ENCODE measurements at regions not wholly inside any gene's neighbourhood (a gene's known extent, or its start where the extent isn't known, plus 50 kb on each side); places are given as distances from the start of the nearest gene placed in this dataset.
A peak's percentile ranks its signal among the peaks of the same experiment; 100 is the strongest.

DNA sequence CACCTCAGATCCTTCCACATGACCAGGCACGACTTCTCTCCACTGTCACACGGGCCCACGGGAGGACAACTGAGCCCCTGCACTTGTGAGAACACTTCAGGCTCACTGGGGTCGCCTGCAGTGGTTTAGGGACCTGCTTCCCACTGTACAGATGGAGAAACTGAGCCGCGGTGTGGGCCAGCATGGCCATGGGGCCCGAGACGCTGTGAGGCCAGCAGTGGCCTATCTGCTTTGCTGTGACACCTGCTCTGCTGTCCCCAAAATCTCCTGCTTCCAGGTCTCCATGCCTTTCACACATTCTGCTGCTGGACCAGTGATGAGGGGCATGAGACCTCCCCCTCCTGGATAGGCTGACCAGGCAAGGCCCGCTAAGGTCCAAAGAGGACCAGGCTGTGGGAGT lies 75.8 kb upstream of the PAX2 start:
- no peak for DNase-seq
- intact Hi-C loops (cut with DNase I): no loop called here

DNA sequence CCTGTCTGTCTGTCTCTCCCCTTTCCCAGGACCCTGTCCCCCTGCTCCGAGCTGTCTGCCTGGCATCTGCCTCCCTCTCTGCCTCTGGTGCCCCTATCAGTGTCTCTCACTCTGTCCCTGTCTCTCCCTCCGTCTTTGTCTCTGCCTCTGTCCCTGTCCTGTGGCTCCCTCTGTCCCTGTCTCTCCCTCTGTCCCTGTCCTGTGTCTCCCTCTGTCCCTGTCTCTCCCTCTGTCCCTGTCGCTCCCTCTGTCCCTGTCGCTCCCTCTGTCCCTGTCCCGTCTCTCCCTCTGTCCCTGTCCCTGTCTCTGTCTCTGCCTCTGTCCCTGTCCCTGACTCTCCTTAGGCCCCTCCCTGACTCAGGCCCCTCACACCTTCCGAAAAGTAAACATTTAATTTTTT lies 75.0 kb upstream of the PAX2 start:
- H3K27me3 ChIP-seq (ENCODE audit: control insufficient read depth in 1 of 2, insufficient read depth in 2 of 2, low read length in 1 of 2): no peaks in the 10 kb centered on the region
- H3K27ac ChIP-seq (ENCODE audit: low read depth in 1 of 2, low read length in 2 of 2): no peak overlapping the region
- H3K4me1 ChIP-seq (ENCODE audit: control insufficient read depth in 1 of 2, insufficient read depth in 2 of 2, low read length in 2 of 2): no peaks in the 10 kb centered on the region
- H3K36me3 ChIP-seq (ENCODE audit: control insufficient read depth in 1 of 2, insufficient read depth in 2 of 2, low read length in 1 of 2): no peaks in the 10 kb centered on the region
- DNase-seq: no peak
- no peak for ATAC-seq (ENCODE audit: low FRiP score)
- WGBS, 2 donors: 23 to 36% methylated on average over 6 of the region's 6 CpGs
- intact Hi-C loops (cut with DNase I): no loop called here
- no peaks in the 10 kb centered on the region for H3K9me3 ChIP-seq (ENCODE audit: control insufficient read depth, low read length)
- H3K4me3 ChIP-seq (ENCODE audit: low read length in 2 of 2): no peak overlapping the region

More for the DNA sequence above, 75.8 kb upstream of the PAX2 start:
- Histone ChIP-seq H3K4me1 (ENCODE audit: control insufficient read depth in 1 of 2, insufficient read depth in 2 of 2, low read length in 2 of 2) (no peaks in the 10 kb centered on the region), H3K27ac (ENCODE audit: low read depth in 1 of 2, low read length in 2 of 2) (no peak overlapping the region), H3K36me3 (ENCODE audit: control insufficient read depth in 1 of 2, insufficient read depth in 2 of 2, low read length in 1 of 2) (no peaks in the 10 kb centered on the region), H3K27me3 (ENCODE audit: control insufficient read depth in 1 of 2, insufficient read depth in 2 of 2, low read length in 1 of 2) (no peaks in the 10 kb centered on the region), H3K9me3 (ENCODE audit: control insufficient read depth, low read length) (no peaks in the 10 kb centered on the region), H3K4me3 (ENCODE audit: low read length in 2 of 2) (no peak overlapping the region)
- no peak for ATAC-seq (ENCODE audit: low FRiP score)
- WGBS, 2 donors: 53 to 59% methylated on average over 9 of the region's 9 CpGs

DNA sequence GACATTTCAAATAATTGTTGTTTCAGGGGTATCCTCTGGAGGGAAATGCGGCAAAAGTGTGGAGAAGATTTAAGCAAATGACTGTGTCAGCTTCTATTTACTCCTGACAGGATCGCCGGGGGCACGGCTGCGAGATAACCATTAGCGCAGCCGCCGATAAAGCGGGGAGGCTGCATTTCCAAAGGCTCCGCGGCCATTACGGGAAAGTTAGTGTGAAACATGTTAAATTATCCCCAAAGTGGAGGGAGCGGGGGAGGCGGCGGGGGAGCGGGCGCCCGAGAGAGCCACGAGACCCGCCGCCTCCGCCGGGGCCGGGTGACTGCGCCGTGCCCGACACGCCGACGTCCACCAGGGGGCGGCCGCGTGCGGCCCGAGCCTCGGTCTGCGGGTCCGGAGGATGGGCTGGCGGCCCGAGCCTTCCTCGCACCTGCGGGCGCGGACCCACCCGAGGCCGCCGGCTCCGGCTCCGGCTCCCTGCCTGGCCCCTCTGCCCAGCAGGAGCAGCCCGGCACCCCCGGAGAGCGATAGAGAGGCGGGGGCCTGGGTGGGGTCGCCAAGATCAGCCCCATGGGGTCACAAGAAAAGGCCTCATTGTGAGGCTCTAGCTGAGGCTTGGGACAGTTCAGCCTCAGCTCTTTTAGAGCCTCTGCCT lies 74.4 kb upstream of the PAX2 start:
- DNase-seq (peak in 1 of 2 donors; percentile 78), ATAC-seq (ENCODE audit: low FRiP score) (no peak)
- Histone ChIP-seq H3K36me3 (ENCODE audit: control insufficient read depth in 1 of 2, insufficient read depth in 2 of 2, low read length in 1 of 2) (no peaks in the 10 kb centered on the region), H3K4me1 (ENCODE audit: control insufficient read depth in 1 of 2, insufficient read depth in 2 of 2, low read length in 2 of 2) (no peaks in the 10 kb centered on the region), H3K9me3 (ENCODE audit: control insufficient read depth, low read length) (no peaks in the 10 kb centered on the region), H3K27me3 (ENCODE audit: control insufficient read depth in 1 of 2, insufficient read depth in 2 of 2, low read length in 1 of 2) (no peaks in the 10 kb centered on the region), H3K4me3 (ENCODE audit: low read length in 2 of 2) (no peak overlapping the region), H3K27ac (ENCODE audit: low read depth in 1 of 2, low read length in 2 of 2) (no peak overlapping the region)
- intact Hi-C loops (cut with DNase I): no loop called here
- 4 to 5% methylated on average over 39 to 54 of the region's 54 CpGs for WGBS, 2 donors

DNA sequence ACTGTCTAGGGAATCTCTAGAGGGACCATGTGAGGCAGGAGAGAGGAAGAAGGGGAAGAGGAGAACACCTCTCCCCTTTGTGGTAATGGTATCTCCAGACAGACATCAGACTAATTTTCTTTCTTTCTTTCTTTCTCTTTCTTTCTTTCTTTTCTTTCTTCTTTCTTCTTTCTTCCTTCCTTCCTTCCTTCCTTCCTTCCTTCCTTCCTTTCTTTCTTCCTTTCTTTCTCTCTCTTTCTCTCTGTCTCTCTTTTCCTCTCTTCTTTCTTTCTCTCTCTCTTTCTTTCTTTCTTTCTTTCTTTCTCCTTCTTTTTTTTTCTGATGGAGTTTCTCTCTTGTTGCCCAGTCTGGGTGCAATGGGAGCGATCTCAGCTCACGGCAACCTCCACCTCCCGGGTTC lies 73.2 kb upstream of the PAX2 start:
- no peak for ATAC-seq (ENCODE audit: low FRiP score)
- no peaks in the 10 kb centered on the region for H3K36me3 ChIP-seq (ENCODE audit: control insufficient read depth in 1 of 2, insufficient read depth in 2 of 2, low read length in 1 of 2)
- no peak for DNase-seq
- intact Hi-C loops (cut with DNase I): no loop called here
- no peaks in the 10 kb centered on the region for H3K27me3 ChIP-seq (ENCODE audit: control insufficient read depth in 1 of 2, insufficient read depth in 2 of 2, low read length in 1 of 2)
- no peak overlapping the region for H3K4me3 ChIP-seq (ENCODE audit: low read length in 2 of 2)
- no peaks in the 10 kb centered on the region for H3K4me1 ChIP-seq (ENCODE audit: control insufficient read depth in 1 of 2, insufficient read depth in 2 of 2, low read length in 2 of 2)
- WGBS, 2 donors: 87 to 93% methylated on average over 3 of the region's 3 CpGs
- no peak overlapping the region for H3K27ac ChIP-seq (ENCODE audit: low read depth in 1 of 2, low read length in 2 of 2)
- no peaks in the 10 kb centered on the region for H3K9me3 ChIP-seq (ENCODE audit: control insufficient read depth, low read length)

DNA sequence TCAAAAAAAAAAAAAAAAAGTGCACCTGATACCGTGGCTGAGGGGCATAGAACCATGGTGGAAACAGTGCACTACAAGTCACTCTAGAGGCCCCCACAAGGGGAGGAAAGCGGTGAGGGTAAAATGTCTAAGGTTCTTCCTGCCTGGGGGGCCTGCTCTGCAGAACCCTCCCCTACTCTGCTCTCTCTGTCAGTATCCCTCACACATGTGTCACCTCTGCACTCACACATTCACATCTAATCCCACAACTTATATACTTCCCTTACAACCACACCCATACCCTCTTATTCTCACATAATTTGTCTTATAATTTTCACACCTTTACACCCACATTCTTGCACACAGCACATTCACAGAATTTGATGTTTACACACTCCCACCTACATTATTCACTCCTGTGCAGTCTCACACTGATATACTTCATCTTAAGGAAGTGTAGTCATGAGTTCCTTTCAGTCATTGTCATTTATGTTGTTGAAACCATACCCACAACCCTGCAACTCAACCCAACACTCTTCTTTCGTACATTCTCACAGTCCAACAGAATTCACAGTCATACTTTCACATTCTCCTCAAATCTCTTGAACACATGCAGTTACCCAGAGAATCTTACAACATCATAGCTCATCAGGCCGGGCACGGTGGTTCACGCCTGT lies 68.0 kb upstream of the PAX2 start:
- Histone ChIP-seq H3K27ac (ENCODE audit: low read depth in 1 of 2, low read length in 2 of 2) (no peak overlapping the region), H3K36me3 (ENCODE audit: control insufficient read depth in 1 of 2, insufficient read depth in 2 of 2, low read length in 1 of 2) (no peaks in the 10 kb centered on the region), H3K4me1 (ENCODE audit: control insufficient read depth in 1 of 2, insufficient read depth in 2 of 2, low read length in 2 of 2) (no peaks in the 10 kb centered on the region), H3K9me3 (ENCODE audit: control insufficient read depth, low read length) (no peaks in the 10 kb centered on the region), H3K4me3 (ENCODE audit: low read length in 2 of 2) (no peak overlapping the region), H3K27me3 (ENCODE audit: control insufficient read depth in 1 of 2, insufficient read depth in 2 of 2, low read length in 1 of 2) (peaks cover 0 to 2% of the 10 kb centered on the region in 2 donors)
- DNase-seq (no peak), ATAC-seq (ENCODE audit: low FRiP score) (no peak)
- 70 to 74% methylated on average over 6 of the region's 6 CpGs for WGBS, 2 donors
- intact Hi-C loops (cut with DNase I): no loop called here

DNA sequence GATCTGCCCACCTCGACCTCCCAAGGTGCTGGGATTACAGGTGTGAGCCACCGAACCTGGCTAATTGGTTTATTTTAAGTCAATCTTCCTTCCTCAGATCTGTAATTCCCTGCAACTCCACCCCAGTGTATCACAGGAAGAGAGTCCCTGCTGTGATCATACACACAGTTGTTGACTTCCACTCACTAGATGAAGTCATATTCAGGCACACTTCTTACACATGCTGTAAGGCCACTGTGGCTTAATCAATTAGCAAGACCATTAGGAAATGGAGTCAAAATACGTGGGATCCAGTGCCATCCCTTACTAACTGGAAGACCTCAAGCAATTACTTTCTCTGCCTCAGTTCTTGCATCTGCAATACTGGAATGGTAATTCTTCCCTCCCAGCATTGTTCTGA lies 66.1 kb upstream of the PAX2 start:
- H3K27me3 ChIP-seq (ENCODE audit: control insufficient read depth in 1 of 2, insufficient read depth in 2 of 2, low read length in 1 of 2): peaks cover 0 to 2% of the 10 kb centered on the region in 2 donors
- intact Hi-C loops (cut with DNase I): no loop called here
- H3K4me3 ChIP-seq (ENCODE audit: low read length in 2 of 2): no peak overlapping the region
- WGBS, 2 donors: 33 to 34% methylated on average over 3 of the region's 3 CpGs
- no peak overlapping the region for H3K27ac ChIP-seq (ENCODE audit: low read depth in 1 of 2, low read length in 2 of 2)
- ATAC-seq (ENCODE audit: low FRiP score): no peak
- no peak for DNase-seq
- H3K36me3 ChIP-seq (ENCODE audit: control insufficient read depth in 1 of 2, insufficient read depth in 2 of 2, low read length in 1 of 2): no peaks in the 10 kb centered on the region
- peaks cover 2% of the 10 kb centered on the region for H3K9me3 ChIP-seq (ENCODE audit: control insufficient read depth, low read length)
- no peaks in the 10 kb centered on the region for H3K4me1 ChIP-seq (ENCODE audit: control insufficient read depth in 1 of 2, insufficient read depth in 2 of 2, low read length in 2 of 2)

DNA sequence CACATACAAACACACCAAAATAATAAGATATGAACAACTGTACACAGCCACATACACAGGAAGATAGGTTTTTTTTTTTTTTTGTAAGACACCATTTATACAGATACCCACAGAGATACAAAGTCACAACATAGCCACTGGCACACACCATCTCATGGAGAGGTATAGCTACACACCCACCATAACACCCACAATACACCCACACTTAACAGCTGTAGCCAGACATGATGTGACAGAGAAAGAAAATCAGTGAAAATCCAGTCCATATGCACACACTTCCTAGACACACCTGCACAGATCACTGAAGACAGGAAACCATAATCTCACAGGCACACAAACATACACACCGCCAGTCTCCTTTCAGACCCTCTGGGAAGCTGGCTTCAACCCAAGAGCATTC lies 62.4 kb upstream of the PAX2 start:
- WGBS, 2 donors: 15 to 17% methylated on average over 1 of the region's 1 CpG
- Histone ChIP-seq H3K27me3 (ENCODE audit: control insufficient read depth in 1 of 2, insufficient read depth in 2 of 2, low read length in 1 of 2) (peaks cover 0 to 2% of the 10 kb centered on the region in 2 donors), H3K9me3 (ENCODE audit: control insufficient read depth, low read length) (peaks cover 2% of the 10 kb centered on the region), H3K27ac (ENCODE audit: low read depth in 1 of 2, low read length in 2 of 2) (no peak overlapping the region), H3K4me3 (ENCODE audit: low read length in 2 of 2) (no peak overlapping the region), H3K36me3 (ENCODE audit: control insufficient read depth in 1 of 2, insufficient read depth in 2 of 2, low read length in 1 of 2) (no peaks in the 10 kb centered on the region), H3K4me1 (ENCODE audit: control insufficient read depth in 1 of 2, insufficient read depth in 2 of 2, low read length in 2 of 2) (no peaks in the 10 kb centered on the region)
- DNase-seq: no peak
- intact Hi-C loops (cut with DNase I): no loop called here
- ATAC-seq (ENCODE audit: low FRiP score): no peak

DNA sequence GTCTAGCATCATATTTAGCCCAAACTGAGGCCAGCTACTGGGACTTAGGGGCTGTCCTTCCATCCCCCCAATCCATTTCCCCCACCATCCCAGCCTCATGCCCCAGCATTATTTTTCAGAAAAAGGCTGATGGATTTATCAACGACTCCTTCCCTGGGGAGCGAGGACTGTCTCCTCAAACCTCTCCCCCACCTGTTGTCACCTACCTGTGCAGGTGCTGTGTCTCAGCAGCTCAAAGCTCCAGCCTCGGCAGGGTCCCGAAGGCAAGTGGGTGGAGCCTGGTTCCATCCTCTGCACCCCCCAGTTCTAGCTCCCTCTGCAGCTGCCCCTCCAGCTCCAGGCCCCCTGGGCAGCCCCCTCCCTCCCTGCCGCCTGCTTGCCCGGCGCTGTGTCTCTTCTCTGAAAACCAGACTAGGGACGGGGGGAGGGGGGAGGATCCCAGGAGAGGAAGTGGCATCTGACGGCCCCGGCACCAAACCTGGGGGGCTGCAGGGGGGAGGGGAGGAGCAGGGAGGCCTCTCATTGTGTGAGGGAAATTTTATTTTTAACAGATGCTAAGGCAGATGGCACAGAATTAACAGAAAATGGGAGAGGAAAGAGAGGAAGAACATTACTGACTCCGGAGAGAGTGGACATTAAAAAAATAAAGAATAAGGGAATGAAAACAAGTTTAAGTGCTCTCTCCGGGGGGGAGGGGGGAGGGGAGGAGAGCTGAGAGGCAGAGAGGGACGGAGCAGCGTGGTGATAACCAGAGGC lies 61.7 kb upstream of the PAX2 start:
- H3K27me3 ChIP-seq (ENCODE audit: control insufficient read depth in 1 of 2, insufficient read depth in 2 of 2, low read length in 1 of 2): peaks cover 0 to 2% of the 10 kb centered on the region in 2 donors
- no peak overlapping the region for H3K4me3 ChIP-seq (ENCODE audit: low read length in 2 of 2)
- ATAC-seq (ENCODE audit: low FRiP score) (no peak), DNase-seq (no peak)
- H3K27ac ChIP-seq (ENCODE audit: low read depth in 1 of 2, low read length in 2 of 2): no peak overlapping the region
- H3K9me3 ChIP-seq (ENCODE audit: control insufficient read depth, low read length): peaks cover 2% of the 10 kb centered on the region
- H3K4me1 ChIP-seq (ENCODE audit: control insufficient read depth in 1 of 2, insufficient read depth in 2 of 2, low read length in 2 of 2): no peaks in the 10 kb centered on the region
- 2% methylated on average over 13 to 14 of the region's 14 CpGs for WGBS, 2 donors
- H3K36me3 ChIP-seq (ENCODE audit: control insufficient read depth in 1 of 2, insufficient read depth in 2 of 2, low read length in 1 of 2): no peaks in the 10 kb centered on the region
- intact Hi-C loops (cut with DNase I): no loop called here

All from aorta (tissue), 5 donors.